ENCODE measurements at regions not wholly inside any gene's neighbourhood (a gene's known extent, or its start where the extent isn't known, plus 50 kb on each side); places are given as distances from the start of the nearest gene placed in this dataset.

DNA sequence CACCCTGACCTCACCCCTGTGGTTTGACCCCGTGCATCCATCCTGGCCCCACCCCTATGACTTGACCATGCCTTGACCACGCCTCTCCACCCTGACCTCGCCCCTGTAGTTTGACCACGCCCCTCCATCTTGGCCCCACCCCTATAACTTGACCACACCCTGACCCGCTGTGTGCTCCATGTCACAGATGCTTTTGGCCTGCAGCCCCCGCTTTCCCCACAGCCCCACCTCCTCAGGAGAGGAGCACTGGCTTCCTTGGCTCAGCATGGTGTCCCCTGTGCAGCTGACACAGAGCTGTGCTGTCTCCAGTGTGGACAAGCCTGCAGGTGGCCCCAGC is 269.9 kb upstream of the SFSWAP start:
- Mint-ChIP-seq H3K4me3 (no peak overlapping the region), H3K27ac (no peak overlapping the region), H3K36me3 (ENCODE audit: low read depth) (no peaks in the 10 kb centered on the region), H3K9me3 (no peaks in the 10 kb centered on the region), H3K27me3 (peaks cover 12% of the 10 kb centered on the region), H3K4me1 (ENCODE audit: low read depth) (no peaks in the 10 kb centered on the region)
- Histone ChIP-seq H3K27ac (ENCODE audit: low read depth in 1 of 2, low read length in 2 of 2) (no peak overlapping the region), H3K4me1 (ENCODE audit: insufficient read depth, low read length) (no peaks in the 10 kb centered on the region), H3K27me3 (ENCODE audit: control insufficient read depth in 1 of 2, insufficient read depth in 2 of 2, low read length in 2 of 2) (peaks cover 0 to 14% of the 10 kb centered on the region in 2 experiments), H3K4me3 (ENCODE audit: low read length) (no peak overlapping the region), H3K9me3 (ENCODE audit: control insufficient read depth in 1 of 2, insufficient read depth in 1 of 2, low read length in 2 of 2) (no peaks in the 10 kb centered on the region), H3K36me3 (ENCODE audit: insufficient read depth, low read length) (no peaks in the 10 kb centered on the region)
- DNase-seq (no peak), ATAC-seq (ENCODE audit: poor library complexity) (no peak)
- TF ChIP-seq, protein P1, sequence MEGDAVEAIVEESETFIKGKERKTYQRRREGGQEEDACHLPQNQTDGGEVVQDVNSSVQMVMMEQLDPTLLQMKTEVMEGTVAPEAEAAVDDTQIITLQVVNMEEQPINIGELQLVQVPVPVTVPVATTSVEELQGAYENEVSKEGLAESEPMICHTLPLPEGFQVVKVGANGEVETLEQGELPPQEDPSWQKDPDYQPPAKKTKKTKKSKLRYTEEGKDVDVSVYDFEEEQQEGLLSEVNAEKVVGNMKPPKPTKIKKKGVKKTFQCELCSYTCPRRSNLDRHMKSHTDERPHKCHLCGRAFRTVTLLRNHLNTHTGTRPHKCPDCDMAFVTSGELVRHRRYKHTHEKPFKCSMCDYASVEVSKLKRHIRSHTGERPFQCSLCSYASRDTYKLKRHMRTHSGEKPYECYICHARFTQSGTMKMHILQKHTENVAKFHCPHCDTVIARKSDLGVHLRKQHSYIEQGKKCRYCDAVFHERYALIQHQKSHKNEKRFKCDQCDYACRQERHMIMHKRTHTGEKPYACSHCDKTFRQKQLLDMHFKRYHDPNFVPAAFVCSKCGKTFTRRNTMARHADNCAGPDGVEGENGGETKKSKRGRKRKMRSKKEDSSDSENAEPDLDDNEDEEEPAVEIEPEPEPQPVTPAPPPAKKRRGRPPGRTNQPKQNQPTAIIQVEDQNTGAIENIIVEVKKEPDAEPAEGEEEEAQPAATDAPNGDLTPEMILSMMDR (IDR thresholded peaks at IDR 0.05), result no peak
- POLR2A ChIA-PET, result no interaction called here
- intact Hi-C loops (cut with DNase I, micrococcal nuclease), result no loop called here
- CTCF ChIA-PET, result no interaction called here

DNA sequence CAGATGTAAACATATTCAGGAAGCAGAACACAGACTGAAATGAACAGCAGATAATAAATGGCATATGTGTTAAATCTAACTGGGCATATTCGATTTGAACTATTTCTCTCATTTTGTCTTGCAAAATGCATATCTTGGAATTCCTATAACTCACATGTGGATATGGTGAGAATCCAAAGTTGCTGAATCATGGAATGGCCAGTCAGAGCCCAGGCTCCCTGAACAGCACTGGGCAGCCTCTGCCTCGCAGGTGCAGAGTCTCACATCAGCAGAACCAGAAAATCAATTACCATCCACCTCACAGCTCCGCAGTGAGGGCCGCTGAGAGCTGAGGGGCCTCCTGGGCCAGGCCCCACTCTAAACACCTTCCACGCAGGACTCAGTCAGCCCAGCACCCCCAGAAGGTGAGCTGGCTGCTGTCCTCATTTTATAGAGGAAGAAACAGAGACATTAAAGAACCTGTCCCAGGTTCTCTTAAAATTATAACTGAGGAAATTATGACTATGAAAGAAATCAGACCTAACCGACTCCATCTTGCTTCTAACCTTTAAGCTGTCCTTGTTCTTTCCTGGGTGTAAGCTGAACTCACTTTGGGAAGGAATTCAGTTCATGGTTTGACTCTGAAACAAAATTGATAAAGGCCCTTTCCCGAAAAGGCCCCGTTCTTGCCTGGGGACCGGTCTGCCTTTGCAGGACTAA is 269.1 kb upstream of the SFSWAP start:
- ChIA-PET POLR2A (no interaction called here), CTCF (no interaction called here)
- Mint-ChIP-seq H3K9me3 (no peaks in the 10 kb centered on the region), H3K27ac (no peak overlapping the region), H3K36me3 (ENCODE audit: low read depth) (no peaks in the 10 kb centered on the region), H3K4me3 (no peak overlapping the region), H3K4me1 (ENCODE audit: low read depth) (no peaks in the 10 kb centered on the region), H3K27me3 (peaks cover 4% of the 10 kb centered on the region)
- Histone ChIP-seq H3K27me3 (ENCODE audit: control insufficient read depth in 1 of 2, insufficient read depth in 2 of 2, low read length in 2 of 2) (peaks cover 0 to 14% of the 10 kb centered on the region in 2 experiments), H3K9me3 (ENCODE audit: control insufficient read depth in 1 of 2, insufficient read depth in 1 of 2, low read length in 2 of 2) (no peaks in the 10 kb centered on the region), H3K27ac (ENCODE audit: low read depth in 1 of 2, low read length in 2 of 2) (no peak overlapping the region), H3K36me3 (ENCODE audit: insufficient read depth, low read length) (no peaks in the 10 kb centered on the region), H3K4me1 (ENCODE audit: insufficient read depth, low read length) (no peaks in the 10 kb centered on the region), H3K4me3 (ENCODE audit: low read length) (no peak overlapping the region)
- intact Hi-C loops (cut with DNase I, micrococcal nuclease), result no loop called here
- ATAC-seq (ENCODE audit: poor library complexity) (no peak), DNase-seq (no peak)
- TF ChIP-seq, protein P1 (IDR thresholded peaks at IDR 0.05), result no peak

DNA sequence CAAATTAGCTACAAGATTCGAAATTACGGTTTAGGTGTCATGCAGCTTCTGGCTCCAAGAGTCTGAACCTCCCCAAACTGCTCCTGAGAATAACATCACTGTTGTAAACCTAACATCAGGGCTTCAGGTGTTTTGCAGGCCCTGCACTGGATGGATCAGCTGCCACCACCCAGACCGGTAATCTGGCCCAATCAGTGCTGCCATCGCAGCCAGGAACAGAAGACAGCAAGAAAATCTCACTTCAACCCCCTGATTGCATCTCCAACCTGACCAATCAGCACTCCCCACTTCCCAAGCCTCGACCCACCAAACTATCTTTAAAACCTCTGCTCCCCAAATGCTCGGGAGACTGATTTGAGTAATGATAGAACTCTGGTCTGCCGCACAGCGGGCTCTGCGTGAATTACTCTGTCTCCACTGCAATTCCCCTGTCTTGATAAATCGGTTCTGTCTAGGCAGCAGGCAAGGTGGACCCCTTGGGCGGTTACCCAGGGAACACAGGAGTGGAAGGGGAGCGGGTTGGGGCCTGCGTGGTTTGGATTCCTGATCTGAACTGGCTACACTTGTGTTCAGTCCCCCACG is 268.5 kb upstream of the SFSWAP start:
- no peak overlapping the region for H3K27ac Mint-ChIP-seq

More for the DNA sequence above, 268.5 kb upstream of the SFSWAP start:
- Mint-ChIP-seq H3K9me3 (no peaks in the 10 kb centered on the region), H3K4me1 (ENCODE audit: low read depth) (no peaks in the 10 kb centered on the region), H3K27me3 (no peaks in the 10 kb centered on the region), H3K4me3 (no peak overlapping the region), H3K36me3 (ENCODE audit: low read depth) (no peaks in the 10 kb centered on the region)
- Histone ChIP-seq H3K4me3 (ENCODE audit: low read length) (no peak overlapping the region), H3K36me3 (ENCODE audit: insufficient read depth, low read length) (no peaks in the 10 kb centered on the region), H3K9me3 (ENCODE audit: control insufficient read depth in 1 of 2, insufficient read depth in 1 of 2, low read length in 2 of 2) (no peaks in the 10 kb centered on the region), H3K27ac (ENCODE audit: low read depth in 1 of 2, low read length in 2 of 2) (no peak overlapping the region), H3K4me1 (ENCODE audit: insufficient read depth, low read length) (no peaks in the 10 kb centered on the region), H3K27me3 (ENCODE audit: control insufficient read depth in 1 of 2, insufficient read depth in 2 of 2, low read length in 2 of 2) (peaks cover 0 to 11% of the 10 kb centered on the region in 2 experiments)
- intact Hi-C loops (cut with DNase I, micrococcal nuclease), result no loop called here
- TF ChIP-seq, protein P1 (IDR thresholded peaks at IDR 0.05), result no peak
- DNase-seq, result no peak
- no peak for ATAC-seq (ENCODE audit: poor library complexity)
- POLR2A ChIA-PET, result no interaction called here
- CTCF ChIA-PET, result no interaction called here
